K562 (cell line): ENCODE measurements at regions not wholly inside any gene's neighbourhood (a gene's known extent, or its start where the extent isn't known, plus 50 kb on each side); places are given as distances from the start of the nearest gene placed in this dataset.

Experiments
- ATAC-seq: fragments of 200-7000 bp; cut with Tn5 transposase; 3 replicates; pipeline ENCODE4 v1.9.1; 2020; ENCODE audit warnings: moderate library complexity
- BruUV-seq: library from RNA; stranded (reverse); fragments of 400-500 nt; replicated peaks from 2 replicates; lab custom pipeline; 2021; lab: Mats Ljungman, UMichigan
- CTCF ChIA-PET: fragments of 300-600 bp; formaldehyde crosslinking; extraction: SDS; loops from one replicate; lab custom pipeline; 2021; ENCODE audit warnings: low intra/inter-chr PET ratio; lab: Yijun Ruan, JAX
- POLR2A ChIA-PET: fragments of 300-600, 350-650 bp; sonication (Branson Sonifier 250); formaldehyde crosslinking; extraction: SDS; loops from one replicate; lab custom pipeline; 2021; ENCODE audit warnings: antibody characterized with exemption, inconsistent platforms; lab: Yijun Ruan, JAX
- DNase-seq, 4 experiments: peaks; one replicate each; pipeline versions ENCODE4 v3.0.0 to v3.0.0-alpha.2; 2011 to 2018; ENCODE audit warnings: low spot score in 3 of 4, mixed read lengths in 3 of 4; ENCODE audit errors: extremely low read depth in 1 of 4
- FAIRE-seq: peaks from 2 replicates; lab custom pipeline; 2011; peaks lifted over from hg19 to GRCh38; lab: Jason Lieb, UNC
- H2AFZ ChIP-seq: 2 replicates; pipeline ENCODE4 v1.6.0; 2011; ENCODE audit warnings: low read depth, low read length, control low read depth, inconsistent platforms
- H3K27ac ChIP-seq: fragments of 200-600 bp; 3 replicates; pipeline ENCODE4 v1.8.0; 2011; ENCODE audit warnings: low read depth, mild to moderate bottlenecking, control low read depth, inconsistent platforms, low read length, moderate library complexity, mixed read lengths; ENCODE audit errors: extremely low read depth
- H3K27me3 ChIP-seq, 2 experiments: fragments of 300-600 bp in 1 of 2; 2 replicates in 1 of 2; 3 replicates in 1 of 2; pipeline versions ENCODE4 v1.6.0 to v1.8.0; 2011; ENCODE audit warnings: inconsistent platforms in 2 of 2, low read length in 2 of 2, mild to moderate bottlenecking in 1 of 2, mixed read lengths in 1 of 2, moderate library complexity in 1 of 2; ENCODE audit not compliant: control insufficient read depth in 2 of 2, insufficient read depth in 2 of 2
- H3K36me3 ChIP-seq: fragments of 300-600 bp; 3 replicates; pipeline ENCODE4 v1.8.0; 2011; ENCODE audit warnings: mild to moderate bottlenecking, low read length, inconsistent platforms; ENCODE audit not compliant: control insufficient read depth, insufficient read depth
- H3K4me1 ChIP-seq, 2 experiments: fragments of 200-600 bp in 1 of 2; replicated peaks in 1 of 2; 2 replicates in 1 of 2; 3 replicates in 1 of 2; pipeline versions ENCODE4 v1.5.1 to v1.8.0; 2011; ENCODE audit warnings: inconsistent platforms in 2 of 2, low read length in 2 of 2, mild to moderate bottlenecking in 1 of 2, mixed read lengths in 1 of 2, moderate library complexity in 1 of 2; ENCODE audit not compliant: control insufficient read depth in 2 of 2, insufficient read depth in 2 of 2
- H3K4me2 ChIP-seq: 2 replicates; pipeline ENCODE4 v1.6.1; 2011; ENCODE audit warnings: low read length, control low read depth, inconsistent platforms, mixed read lengths; ENCODE audit not compliant: insufficient read depth
- H3K4me3 ChIP-seq: fragments of 200-600 bp; sonication (generic), shearing (Covaris generic); 2 replicates; pipeline ENCODE4 v1.5.1; 2016; ENCODE audit warnings: control low read depth, inconsistent platforms
- H3K79me2 ChIP-seq: fragments of 200-600 bp; 3 replicates; pipeline ENCODE4 v1.8.0; 2011; ENCODE audit warnings: low read length, inconsistent platforms; ENCODE audit not compliant: control insufficient read depth, insufficient read depth
- H3K9ac ChIP-seq, 2 experiments: 2 replicates each; pipeline versions ENCODE4 v1.6.0 to v1.6.1; 2011; ENCODE audit warnings: low read depth in 2 of 2, low read length in 2 of 2, control low read depth in 1 of 2, inconsistent platforms in 1 of 2, mild to moderate bottlenecking in 1 of 2, mixed read lengths in 1 of 2; ENCODE audit not compliant: insufficient read depth in 1 of 2
- H3K9me1 ChIP-seq: one replicate; pipeline ENCODE4 v1.6.0; 2011; ENCODE audit warnings: inconsistent platforms, mild to moderate bottlenecking, low read length, moderate library complexity; ENCODE audit not compliant: control insufficient read depth, insufficient read depth
- H3K9me3 ChIP-seq: replicated peaks from 2 replicates; pipeline ENCODE4 v1.5.1; 2011; ENCODE audit warnings: low read depth, low read length, inconsistent platforms; ENCODE audit not compliant: control insufficient read depth, insufficient read depth
- H4K20me1 ChIP-seq: replicated peaks from 2 replicates; pipeline ENCODE4 v1.6.1; 2011; ENCODE audit warnings: low read length, inconsistent platforms, mixed read lengths; ENCODE audit not compliant: control insufficient read depth, insufficient read depth
- MNT ChIP-seq, 2 experiments: fragments of 450-650 bp; conservative IDR thresholded peaks; 2 replicates each; pipeline ENCODE4 v1.6.1; 2017; ENCODE audit warnings: mild to moderate bottlenecking in 2 of 2, moderate library complexity in 2 of 2
- NFE2 ChIP-seq: IDR thresholded peaks from 2 replicates; pipeline ENCODE4 v1.6.1; 2014; ENCODE audit warnings: antibody characterized with exemption, low read depth
- PBX2 ChIP-seq, 2 experiments: IDR thresholded peaks in 1 of 2; conservative IDR thresholded peaks in 1 of 2; 2 replicates each; pipeline ENCODE4 v1.6.1; 2016; ENCODE audit warnings: low read depth in 2 of 2, mild to moderate bottlenecking in 1 of 2, missing compliant biosample characterization in 1 of 2, missing genetic modification characterization in 1 of 2, moderate library complexity in 1 of 2
- ZBTB43 ChIP-seq: sonication (generic); formaldehyde crosslinking; IDR thresholded peaks from 2 replicates; pipeline ENCODE4 v1.8.0; 2023; ENCODE audit warnings: mild to moderate bottlenecking, missing genetic modification reagents
- ZNF121 ChIP-seq: sonication (generic); formaldehyde crosslinking; conservative IDR thresholded peaks from 2 replicates; pipeline ENCODE4 v1.8.0; 2022; ENCODE audit warnings: missing genetic modification reagents
- WGBS: fragments of 100-300 bp; shearing (Covaris generic); methylation state at CpG from one replicate; pipeline ENCODE4 v1.1.6; 2016; ENCODE audit warnings: low coverage, mixed read lengths; ENCODE audit not compliant: insufficient coverage; ENCODE audit errors: missing lambda C conversion rate; 5-methylcytosine and 5-hydroxymethylcytosine counted together
- in situ Hi-C: fragments of 300-500 bp; cut with MboI; formaldehyde crosslinking; loops from 4 replicates; pipeline ENCODE4 v1.15.0; 2018; ENCODE audit warnings: inconsistent platforms, mixed read lengths
- intact Hi-C: fragments of 100-400 bp; cut with micrococcal nuclease; formaldehyde crosslinking; loops from 2 replicates; pipeline ENCODE4 v1.14.2; 2022

- TF ChIP-seq MNT (conservative IDR thresholded peaks at IDR 0.05) (0 out of 4 replicates have a peak, but pooled peaks of 1 of the 2 experiments have one; percentile 9), PBX2 (CRISPR knock-in tag; IDR thresholded peaks at IDR 0.05; ENCODE audit: low read depth) (no peak), PBX2 (tag; conservative IDR thresholded peaks at IDR 0.05; ENCODE audit: low read depth) (peak; percentile 66), NFE2 (peak; percentile 36)
These were observed 1074.2 kb upstream of the ZEB2 start (continued) for GRCh38 chr2:145593991-145594614.

GRCh38 chr2:145593280-145593679 lies 1073.4 kb upstream of the ZEB2 start:
- Histone ChIP-seq H3K4me3 (no peak overlapping the region), H3K9me1 (no peaks in the 10 kb centered on the region), H3K9me3 (no peaks in the 10 kb centered on the region), H2AFZ (no peak overlapping the region), H4K20me1 (no peaks in the 10 kb centered on the region), H3K27ac (no peak overlapping the region), H3K9ac (no peak overlapping the region), H3K79me2 (no peaks in the 10 kb centered on the region), H3K4me1 (peaks cover 0 to 2% of the 10 kb centered on the region in 2 experiments; a peak in 2 of 5 replicates), H3K36me3 (no peaks in the 10 kb centered on the region), H3K4me2 (no peak overlapping the region), H3K27me3 (no peaks in the 10 kb centered on the region)
- POLR2A ChIA-PET = no interaction called here
- CTCF ChIA-PET = no interaction called here
- WGBS = 82% methylated on average over 1 of the region's 1 CpG
- intact Hi-C loops (loop anchor here (5.0 kb wide), 1 partner anchor 159 kb away; no protein-coding TSS in a partner anchor), in situ Hi-C loops (no loop called here)
- ATAC-seq (no peak), DNase-seq (no peak), FAIRE-seq (no peak)
- BruUV-seq = no TSS peak
- TF ChIP-seq ZBTB43 (CRISPR knock-in tag) = no peak
- TF ChIP-seq PBX2 (CRISPR knock-in tag; IDR thresholded peaks at IDR 0.05; ENCODE audit: low read depth) = no peak
- TF ChIP-seq PBX2 (tag; conservative IDR thresholded peaks at IDR 0.05; ENCODE audit: low read depth) = no peak
- TF ChIP-seq ZNF121 (CRISPR knock-in tag) = no peak
